ENCODE measurements at regions not wholly inside any gene's neighbourhood (a gene's known extent, or its start where the extent isn't known, plus 50 kb on each side); places are given as distances from the start of the nearest gene placed in this dataset.

DNA sequence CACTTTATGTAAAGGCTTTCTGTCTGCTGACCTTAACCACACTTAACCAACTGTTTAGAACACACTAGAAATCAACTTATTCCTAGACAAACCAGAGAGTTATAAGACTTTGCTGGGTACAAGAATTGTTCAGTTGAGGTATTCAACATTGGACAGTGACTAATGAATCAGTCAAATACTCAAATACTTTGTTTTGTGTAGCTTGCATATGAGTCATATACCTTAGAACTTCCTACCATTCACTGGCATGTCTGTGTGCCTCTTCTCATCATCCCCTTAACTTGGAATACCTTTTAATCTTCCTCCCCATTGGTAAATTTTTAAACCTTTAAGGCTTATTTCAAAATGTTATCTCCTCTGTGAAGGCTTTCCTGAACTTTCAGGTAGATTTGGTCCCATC lies 708.8 kb upstream of the GRIA3 start:
- TF ChIP-seq, protein P1, sequence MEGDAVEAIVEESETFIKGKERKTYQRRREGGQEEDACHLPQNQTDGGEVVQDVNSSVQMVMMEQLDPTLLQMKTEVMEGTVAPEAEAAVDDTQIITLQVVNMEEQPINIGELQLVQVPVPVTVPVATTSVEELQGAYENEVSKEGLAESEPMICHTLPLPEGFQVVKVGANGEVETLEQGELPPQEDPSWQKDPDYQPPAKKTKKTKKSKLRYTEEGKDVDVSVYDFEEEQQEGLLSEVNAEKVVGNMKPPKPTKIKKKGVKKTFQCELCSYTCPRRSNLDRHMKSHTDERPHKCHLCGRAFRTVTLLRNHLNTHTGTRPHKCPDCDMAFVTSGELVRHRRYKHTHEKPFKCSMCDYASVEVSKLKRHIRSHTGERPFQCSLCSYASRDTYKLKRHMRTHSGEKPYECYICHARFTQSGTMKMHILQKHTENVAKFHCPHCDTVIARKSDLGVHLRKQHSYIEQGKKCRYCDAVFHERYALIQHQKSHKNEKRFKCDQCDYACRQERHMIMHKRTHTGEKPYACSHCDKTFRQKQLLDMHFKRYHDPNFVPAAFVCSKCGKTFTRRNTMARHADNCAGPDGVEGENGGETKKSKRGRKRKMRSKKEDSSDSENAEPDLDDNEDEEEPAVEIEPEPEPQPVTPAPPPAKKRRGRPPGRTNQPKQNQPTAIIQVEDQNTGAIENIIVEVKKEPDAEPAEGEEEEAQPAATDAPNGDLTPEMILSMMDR (tag by site-specific recombination; IDR thresholded peaks at IDR 0.05), result no peak
- no peak for TF ChIP-seq ZFP37 (tag by site-specific recombination; IDR thresholded peaks at IDR 0.05)
